GM18907 (cell line): ENCODE measurements at regions not wholly inside any gene's neighbourhood (a gene's known extent, or its start where the extent isn't known, plus 50 kb on each side); places are given as distances from the start of the nearest gene placed in this dataset.

Source experiments
- ATAC-seq: cut with Tn5 transposase; IDR thresholded peaks from one replicate; pipeline ENCODE4 v1.9.1; 2021; ENCODE audit warnings: mild to moderate bottlenecking, moderate library complexity; ENCODE audit not compliant: unreplicated experiment

DNA sequence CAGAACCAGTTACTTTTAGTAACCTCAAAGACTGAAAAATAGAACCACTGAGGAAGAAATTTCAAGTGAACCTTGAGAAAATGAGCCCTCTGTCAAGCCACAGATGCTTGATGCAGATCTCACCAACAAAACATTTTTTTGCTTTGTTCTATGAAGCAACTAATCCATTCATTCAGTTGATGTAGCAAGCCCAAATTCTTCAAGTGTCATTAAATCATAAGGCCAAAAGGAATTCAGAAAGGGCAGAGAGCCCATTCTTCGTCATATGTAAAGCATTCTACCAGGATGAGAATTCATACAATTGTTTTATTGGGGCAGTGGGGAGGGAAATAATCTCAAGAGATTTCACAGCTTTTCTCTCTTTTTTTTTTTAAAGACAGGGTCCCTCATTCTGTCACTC lies 218.0 kb upstream of the RGS6 start:
- no peak for ATAC-seq

DNA sequence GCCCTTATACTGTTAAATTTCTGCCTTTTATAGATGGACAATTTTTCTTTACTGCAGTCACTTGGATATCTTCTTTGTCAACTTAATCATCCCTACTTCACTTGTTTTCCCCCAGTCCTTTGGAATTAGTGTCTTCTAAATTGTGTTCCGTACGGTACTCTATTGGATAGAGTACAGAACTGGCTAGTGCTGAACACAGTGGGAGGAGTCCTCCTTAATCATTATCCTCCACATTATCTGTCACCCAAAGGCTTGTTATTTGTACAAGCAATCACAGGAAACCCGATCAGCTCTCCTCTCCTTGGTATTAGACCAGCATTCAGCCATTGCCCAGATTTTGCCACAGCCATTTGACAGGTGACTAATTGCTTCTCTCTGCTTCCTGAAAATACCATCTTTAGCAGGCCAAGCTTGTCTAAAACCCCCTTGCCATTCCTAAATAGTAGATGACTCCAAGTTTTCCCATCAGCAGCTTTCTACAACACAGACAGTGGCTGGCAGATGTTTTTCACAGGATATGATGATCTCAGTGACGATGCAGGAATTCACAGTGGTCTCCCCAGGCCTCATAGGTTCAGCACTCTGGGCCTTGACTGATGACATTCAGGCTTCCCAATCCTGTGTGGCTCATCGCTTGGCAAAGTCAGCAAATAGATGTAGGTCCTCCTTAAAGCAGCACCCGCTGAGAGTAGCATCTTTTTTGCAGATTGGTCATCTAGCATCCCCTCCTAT lies 216.0 kb upstream of the RGS6 start:
- ATAC-seq = no peak

DNA sequence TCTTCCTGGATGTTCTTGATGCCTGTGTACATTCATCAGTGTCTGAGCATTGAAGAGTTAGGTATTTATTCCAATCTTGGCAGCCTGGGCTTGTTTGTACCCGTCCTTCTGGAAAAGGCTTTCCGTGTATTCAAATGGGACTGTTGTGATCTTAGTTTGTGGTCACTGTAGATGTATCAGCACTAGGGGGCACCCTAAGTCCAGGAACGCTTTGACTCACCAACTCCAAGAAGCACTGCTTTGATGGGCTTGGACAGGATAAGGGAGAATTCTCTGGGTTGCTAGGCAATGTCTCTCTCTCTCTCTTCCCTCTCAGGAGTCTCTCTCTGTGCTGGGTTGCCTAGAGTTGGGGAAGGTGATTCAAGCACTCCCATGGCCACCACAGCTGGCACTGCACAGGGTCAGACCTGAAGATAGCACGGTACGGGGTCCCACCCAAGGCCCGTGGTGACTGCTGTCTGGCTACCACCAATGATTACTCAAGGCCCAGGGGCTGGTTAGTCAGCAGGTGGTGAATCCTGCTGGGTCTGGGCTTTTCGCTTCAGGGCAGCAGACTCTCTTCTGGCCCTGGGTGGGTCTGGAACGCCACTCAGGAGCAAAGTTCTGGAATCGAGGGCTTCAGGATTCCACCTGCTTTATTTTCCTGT lies 211.1 kb upstream of the RGS6 start:
- no peak for ATAC-seq

DNA sequence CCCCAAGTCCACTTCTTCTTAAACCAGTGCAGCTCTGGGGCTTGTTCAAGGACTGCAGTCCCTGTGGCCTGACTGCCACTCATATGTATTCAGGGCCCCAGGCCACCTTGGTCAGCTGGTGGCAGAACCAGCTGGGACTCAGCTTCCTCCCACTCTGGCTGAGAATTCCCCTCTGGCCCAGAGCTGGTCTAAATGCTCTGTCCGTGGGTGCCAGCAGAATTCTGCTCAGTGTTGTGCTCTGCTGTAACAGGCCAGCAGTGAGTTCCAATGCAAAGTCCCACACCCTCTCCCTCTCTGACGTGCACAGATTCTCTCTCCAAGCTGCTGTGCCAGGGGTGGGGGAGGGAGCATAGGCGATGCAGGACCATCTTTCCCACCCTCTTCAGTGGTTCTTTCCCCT lies 210.4 kb upstream of the RGS6 start:
- no peak for ATAC-seq

DNA sequence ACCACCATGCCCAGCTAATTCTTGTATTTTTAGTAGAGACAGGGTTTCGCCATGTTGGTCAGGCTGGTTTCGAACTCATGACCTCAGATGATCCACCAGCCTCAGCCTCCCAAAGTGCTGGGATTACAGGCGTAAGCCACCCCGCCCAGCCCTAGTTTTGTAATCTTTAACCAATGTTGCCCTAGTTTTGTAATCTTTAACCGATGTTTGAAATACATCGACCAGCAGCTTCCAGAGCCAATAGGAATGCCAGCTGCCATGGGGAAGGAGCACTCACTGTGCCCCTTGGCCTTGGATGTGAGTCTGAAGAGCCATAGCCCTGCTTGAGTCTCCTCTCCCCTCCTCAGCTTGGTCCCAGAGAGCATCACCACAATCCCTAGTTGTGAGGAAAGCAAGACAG lies 209.3 kb upstream of the RGS6 start:
- no peak for ATAC-seq

- ATAC-seq = no peak
Observed at GRCh38 chr14:71725922-71726579, 206.2 kb upstream of the RGS6 start.

DNA sequence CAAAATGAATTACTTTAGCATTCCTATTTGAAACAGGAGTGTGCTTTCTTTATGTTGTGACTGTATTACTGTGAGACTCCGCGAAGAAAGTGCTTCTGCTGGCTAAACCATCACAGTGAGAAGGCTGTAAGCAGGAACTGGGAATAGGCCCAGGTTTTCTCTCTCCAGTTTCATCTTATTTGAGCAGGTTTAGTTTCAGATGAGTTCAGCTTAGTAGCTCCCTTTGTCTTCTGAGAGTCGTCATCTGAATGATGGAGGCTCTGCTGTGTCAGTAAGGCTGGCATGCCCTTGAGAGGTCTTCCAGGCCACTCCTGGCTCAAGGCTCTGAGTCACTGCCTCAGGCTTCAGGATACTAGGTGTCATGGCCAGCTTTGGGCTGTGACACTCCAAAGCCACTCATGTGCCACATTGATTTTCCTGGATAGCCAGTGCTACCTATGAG lies 205.6 kb upstream of the RGS6 start:
- ATAC-seq = no peak

DNA sequence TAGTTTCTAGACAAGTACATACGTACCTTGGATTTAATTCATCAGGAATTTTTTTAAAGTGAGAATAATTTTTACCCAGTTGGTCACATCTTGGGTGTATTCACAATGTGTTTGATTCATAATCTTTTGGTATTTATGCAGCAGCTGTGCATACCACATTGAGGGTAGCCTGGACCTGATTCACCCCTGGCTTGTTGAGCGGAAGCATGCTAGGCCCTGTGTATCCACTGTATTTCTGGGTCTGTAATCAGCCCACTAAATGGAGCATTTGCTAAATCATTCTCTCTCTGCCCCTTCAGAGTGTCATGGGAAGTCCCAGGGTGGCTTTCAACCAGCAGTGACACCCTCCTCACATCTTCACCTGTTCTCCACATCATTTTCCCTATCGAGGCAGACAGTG lies 203.8 kb upstream of the RGS6 start:
- no peak for ATAC-seq

DNA sequence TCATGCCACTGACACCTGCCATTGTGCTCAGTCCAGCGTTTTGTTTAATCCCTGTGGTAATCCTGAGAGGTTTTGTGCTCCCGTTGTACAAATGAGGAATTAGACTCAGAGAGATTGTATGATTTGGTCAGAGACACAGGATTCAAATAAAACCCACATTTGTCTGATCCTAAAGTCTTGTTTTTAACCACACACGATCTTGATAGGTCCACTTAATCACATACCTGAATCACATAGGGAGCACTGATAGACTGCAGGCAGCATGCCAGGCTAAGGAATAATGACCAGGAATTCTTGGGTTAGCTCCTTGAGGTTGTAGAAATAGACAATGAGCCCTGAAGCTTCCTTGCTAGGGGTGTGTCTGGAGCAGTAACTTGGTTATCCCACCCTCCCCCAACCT lies 202.6 kb upstream of the RGS6 start:
- no peak for ATAC-seq

GRCh38 chr14:71730471-71730870 lies 201.8 kb upstream of the RGS6 start:
- no peak for ATAC-seq

- no peak for ATAC-seq
Observed at GRCh38 chr14:71731096-71731495, 201.1 kb upstream of the RGS6 start.

- no peak for ATAC-seq
Observed at GRCh38 chr14:71733210-71733883, 198.9 kb upstream of the RGS6 start.

- ATAC-seq = no peak
Observed at GRCh38 chr14:71734076-71734475, 198.2 kb upstream of the RGS6 start.

- ATAC-seq = no peak
Observed at GRCh38 chr14:71734885-71735284, 197.3 kb upstream of the RGS6 start.

- no peak for ATAC-seq
Observed at GRCh38 chr14:71737760-71738159, 194.5 kb upstream of the RGS6 start.

DNA sequence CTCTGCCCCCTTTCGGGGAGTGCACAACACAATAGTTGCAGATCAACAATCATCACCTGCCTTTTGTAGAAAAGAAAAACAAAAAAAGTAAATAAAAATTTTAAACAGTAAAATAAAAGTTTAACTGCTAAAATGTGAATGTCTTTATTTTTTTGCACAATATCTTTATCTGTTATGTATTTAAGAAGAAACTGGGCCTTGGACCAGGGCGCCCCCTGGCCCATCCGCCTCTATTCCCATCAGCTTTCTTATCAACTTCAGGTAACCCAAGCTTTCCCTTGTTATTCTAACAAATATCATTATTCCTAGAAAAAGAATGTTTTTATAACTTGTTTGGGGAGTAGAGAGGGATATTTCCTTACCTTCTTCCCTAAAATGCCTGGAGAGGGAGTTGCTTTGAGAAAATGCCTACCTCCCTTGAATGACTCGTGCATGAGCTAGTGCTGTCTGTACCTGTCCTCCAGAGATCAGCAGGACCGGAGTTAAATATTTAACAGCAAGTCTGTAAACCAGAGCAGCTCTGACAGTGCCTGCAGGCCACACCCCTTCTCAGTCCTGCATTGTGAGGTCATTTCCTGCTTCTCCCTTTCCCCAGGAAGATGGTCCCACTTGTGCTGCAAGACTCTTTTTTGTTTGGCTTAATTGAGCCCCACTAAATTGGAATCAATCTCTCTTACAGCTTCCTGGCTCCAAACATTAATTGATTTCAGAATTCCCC lies 192.8 kb upstream of the RGS6 start:
- no peak for ATAC-seq

GRCh38 chr14:71741241-71741640 lies 191.0 kb upstream of the RGS6 start:
- ATAC-seq = no peak

DNA sequence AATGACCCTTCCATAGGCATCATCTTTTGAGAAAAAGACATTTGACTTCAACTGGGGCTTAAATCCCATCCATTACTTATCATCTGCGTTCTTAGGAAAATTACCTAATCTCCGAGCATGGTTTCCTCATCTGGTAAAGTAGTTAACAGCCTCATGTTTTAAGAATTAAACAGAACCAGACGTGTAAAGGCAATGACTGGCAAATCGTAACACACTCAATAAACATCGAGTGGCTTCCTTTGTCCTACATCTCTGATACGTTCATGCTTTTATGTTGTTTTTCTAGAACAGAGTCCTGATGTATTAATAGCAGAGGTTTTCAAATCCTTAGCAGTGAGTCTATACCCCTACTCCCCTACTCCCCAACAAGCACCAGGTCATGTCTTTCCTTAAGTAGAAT lies 189.7 kb upstream of the RGS6 start:
- ATAC-seq = no peak

DNA sequence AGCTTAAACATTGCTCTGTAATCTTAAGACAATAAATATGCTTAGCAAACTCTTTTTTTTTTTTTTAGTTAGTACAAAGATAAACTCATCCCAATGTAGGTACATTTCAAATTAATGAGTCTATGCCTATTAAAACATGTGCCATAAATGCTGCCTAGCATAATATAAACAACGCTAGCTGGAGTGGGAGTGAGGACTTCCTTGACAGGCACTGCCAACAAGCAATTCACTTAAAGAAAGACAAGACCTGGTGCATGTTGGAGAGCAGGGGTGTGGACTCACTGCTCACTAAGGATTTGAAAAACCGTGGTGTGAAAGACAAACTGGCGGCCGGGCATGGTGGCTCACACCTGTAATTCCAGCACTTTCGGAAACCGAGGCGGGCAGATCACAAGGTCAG lies 187.2 kb upstream of the RGS6 start:
- no peak for ATAC-seq

DNA sequence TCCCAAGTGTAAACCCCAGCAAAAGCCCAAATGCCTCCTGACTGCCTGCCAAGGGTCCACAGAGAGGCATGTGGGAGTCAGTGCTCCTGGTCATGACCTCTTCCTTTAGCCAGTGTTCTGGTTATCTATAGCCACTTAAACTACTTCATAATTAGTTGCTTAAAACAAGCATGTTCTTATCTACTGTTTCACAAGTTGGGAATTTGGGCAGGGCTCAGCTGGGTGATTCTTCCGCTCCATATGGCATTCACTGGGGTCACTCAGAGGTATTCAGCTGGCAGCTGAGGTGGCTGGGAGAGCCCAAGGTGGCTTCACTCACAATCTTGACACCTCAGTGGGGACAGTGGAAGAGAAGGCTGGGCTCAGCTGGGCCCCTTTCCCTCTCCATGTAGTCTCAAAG lies 184.0 kb upstream of the RGS6 start:
- no peak for ATAC-seq

- ATAC-seq = no peak
Observed at GRCh38 chr14:71749613-71750238, 182.5 kb upstream of the RGS6 start.
